Fibroblast of pulmonary artery (primary cell): ENCODE measurements at regions not wholly inside any gene's neighbourhood (a gene's known extent, or its start where the extent isn't known, plus 50 kb on each side); places are given as distances from the start of the nearest gene placed in this dataset.

Experiments used
- DNase-seq: peaks from one replicate; pipeline ENCODE4 v3.0.0-alpha.2; 2010; ENCODE audit warnings: low read depth
- H3K4me3 ChIP-seq: replicated peaks from 2 replicates; pipeline ENCODE4 v1.5.1; 2011; ENCODE audit warnings: low read depth, mild to moderate bottlenecking, control low read depth, low read length, moderate library complexity
- TF ChIP-seq, protein P1 (sequence below): IDR thresholded peaks from 2 replicates; pipeline ENCODE4 v1.5.1; 2011; ENCODE audit warnings: mild to moderate bottlenecking, control low read depth, low read length, inconsistent platforms; ENCODE audit errors: missing control alignments

DNA sequence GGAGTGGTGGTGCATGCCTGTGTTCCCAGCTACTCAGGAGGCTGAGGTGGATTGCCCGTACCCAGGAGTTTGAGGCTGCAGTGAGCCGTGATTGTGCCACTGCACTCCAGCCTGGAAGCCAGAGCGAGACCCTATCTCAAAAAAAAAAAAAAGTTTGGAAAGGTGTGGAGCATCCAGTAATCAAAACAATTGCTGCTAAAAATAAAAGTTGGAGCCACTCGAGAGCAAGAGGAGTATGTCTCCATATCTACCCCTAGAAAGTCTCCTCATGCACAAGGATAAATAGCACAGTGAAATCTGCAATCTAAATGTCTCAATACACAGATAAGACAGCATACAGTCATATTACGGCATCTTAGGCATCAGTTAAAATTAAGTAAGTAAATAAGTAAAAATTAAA lies 81.5 kb upstream of the NEBL start:
- H3K4me3 ChIP-seq, result no peak overlapping the region
- no peak for DNase-seq
- TF ChIP-seq, protein P1, sequence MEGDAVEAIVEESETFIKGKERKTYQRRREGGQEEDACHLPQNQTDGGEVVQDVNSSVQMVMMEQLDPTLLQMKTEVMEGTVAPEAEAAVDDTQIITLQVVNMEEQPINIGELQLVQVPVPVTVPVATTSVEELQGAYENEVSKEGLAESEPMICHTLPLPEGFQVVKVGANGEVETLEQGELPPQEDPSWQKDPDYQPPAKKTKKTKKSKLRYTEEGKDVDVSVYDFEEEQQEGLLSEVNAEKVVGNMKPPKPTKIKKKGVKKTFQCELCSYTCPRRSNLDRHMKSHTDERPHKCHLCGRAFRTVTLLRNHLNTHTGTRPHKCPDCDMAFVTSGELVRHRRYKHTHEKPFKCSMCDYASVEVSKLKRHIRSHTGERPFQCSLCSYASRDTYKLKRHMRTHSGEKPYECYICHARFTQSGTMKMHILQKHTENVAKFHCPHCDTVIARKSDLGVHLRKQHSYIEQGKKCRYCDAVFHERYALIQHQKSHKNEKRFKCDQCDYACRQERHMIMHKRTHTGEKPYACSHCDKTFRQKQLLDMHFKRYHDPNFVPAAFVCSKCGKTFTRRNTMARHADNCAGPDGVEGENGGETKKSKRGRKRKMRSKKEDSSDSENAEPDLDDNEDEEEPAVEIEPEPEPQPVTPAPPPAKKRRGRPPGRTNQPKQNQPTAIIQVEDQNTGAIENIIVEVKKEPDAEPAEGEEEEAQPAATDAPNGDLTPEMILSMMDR, result no peak

DNA sequence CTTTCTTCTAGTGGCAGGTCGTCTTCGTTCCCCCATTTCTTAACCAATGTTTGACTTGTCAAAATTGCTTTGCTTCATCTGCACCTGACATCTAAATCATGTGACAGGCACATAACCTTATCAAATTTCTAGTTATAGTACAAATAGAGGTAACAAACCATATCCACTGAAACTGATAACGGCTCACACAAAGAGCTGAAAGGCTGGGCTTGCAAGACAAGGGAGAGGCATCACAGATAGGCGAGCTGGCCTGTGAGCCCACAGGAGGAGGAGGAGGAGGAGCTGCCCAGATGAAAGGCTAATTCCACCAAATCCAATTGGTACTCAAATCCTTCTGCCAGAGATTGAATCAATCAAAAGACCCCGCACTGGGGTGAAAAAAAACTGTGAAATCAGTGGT lies 80.2 kb upstream of the NEBL start:
- TF ChIP-seq, protein P1, result no peak
- no peak overlapping the region for H3K4me3 ChIP-seq
- DNase-seq, result no peak

DNA sequence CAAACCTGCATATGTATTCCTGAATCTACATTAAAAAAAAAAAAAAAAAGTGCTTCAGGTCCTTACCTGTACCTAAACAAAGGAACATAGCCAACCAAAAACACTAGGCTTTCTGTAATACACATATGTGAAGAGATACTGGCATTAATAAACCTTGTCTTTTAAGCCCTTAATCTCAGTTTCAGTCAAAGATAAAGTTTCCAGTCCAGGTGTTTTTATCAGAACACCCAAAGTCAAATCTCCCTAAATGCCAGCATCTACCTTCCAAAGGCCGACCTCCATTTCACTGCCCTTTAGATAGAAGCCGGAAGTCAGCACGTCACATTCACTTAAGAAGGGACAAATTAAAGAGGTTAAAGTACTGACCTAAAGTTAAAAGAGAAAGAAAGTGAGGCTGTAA lies 79.8 kb upstream of the NEBL start:
- TF ChIP-seq, protein P1, result no peak
- H3K4me3 ChIP-seq, result no peak overlapping the region
- DNase-seq, result no peak

DNA sequence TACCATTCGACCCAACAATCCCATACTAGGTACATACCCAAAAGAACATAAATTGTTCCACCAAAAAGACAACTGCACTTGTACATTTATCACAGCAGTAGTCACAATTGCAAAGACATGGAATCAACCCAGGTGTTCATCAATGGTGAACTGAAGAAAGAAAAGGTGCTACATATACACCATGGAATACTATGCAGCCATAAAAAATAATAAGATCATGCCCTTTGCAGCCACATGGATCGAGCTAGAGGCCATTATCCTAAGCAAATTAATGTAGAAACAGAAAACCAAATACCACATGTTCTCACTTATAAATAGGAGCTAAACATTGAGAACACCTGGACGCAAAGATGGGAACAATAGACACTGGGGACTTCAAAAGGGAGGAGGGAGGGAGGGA lies 79.3 kb upstream of the NEBL start:
- TF ChIP-seq, protein P1, result no peak
- no peak for DNase-seq
- no peak overlapping the region for H3K4me3 ChIP-seq

DNA sequence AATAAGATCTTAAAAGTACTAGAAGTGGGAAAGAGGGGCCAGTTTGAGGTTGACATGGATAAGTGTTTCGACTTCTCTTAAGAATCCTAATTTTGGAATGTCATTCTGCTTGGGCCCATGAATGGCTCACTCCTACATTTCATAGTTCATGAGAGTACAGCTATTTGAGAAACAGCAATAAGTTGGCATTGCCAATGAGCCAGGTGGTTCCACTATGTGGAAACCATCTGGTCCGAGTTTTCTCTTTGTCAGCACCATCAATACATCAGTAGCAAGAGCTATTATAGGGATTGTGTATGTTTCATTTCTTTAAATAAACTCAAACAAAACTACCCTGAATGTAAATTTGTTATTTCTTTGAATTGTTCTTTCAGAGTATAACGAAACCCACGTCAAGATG lies 78.1 kb upstream of the NEBL start:
- H3K4me3 ChIP-seq, result no peak overlapping the region
- DNase-seq, result no peak
- TF ChIP-seq, protein P1, result no peak

DNA sequence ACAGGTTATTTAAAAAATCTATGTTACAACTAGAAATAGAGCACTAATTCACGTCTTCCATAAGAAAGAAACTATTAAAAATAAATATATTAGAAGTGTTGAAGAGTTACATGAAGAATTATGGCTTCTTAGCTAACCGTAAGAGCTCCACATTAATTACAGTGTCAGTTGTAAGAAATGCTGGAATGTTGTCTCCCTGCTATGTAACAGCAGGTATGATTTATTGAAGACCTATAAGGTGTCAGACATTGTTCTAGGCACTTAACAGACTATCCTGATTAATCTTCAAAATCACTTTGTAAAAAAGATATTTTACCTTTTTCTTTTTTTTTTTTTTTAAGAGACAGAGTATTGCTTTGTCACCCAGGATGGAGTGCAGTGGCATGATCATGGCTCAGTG lies 75.8 kb upstream of the NEBL start:
- TF ChIP-seq, protein P1, result no peak
- H3K4me3 ChIP-seq, result no peak overlapping the region
- DNase-seq, result no peak

DNA sequence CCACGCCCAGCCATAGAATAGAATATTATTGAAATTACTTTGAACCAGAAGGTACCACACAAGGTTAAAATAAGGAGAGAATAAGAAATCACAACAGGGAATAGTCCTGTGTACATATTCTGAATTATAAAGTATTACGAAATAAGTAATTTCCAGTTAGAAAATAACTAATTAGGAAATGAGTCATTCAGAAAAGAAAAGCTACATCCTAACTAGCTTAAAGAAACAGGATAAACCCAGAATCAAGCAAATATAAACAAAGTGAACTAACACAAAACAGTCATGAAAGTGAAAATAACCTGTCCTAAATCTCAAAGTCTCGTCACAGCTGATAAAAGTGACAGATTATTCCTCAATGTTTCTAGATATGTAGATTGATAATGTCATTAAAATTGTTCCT lies 74.8 kb upstream of the NEBL start:
- no peak for DNase-seq
- H3K4me3 ChIP-seq, result no peak overlapping the region
- TF ChIP-seq, protein P1, result no peak
